Calu3 (cell line): ENCODE measurements at regions not wholly inside any gene's neighbourhood (a gene's known extent, or its start where the extent isn't known, plus 50 kb on each side); places are given as distances from the start of the nearest gene placed in this dataset.
"Not testable (repeated sequence)": the region's sequence is repeated elsewhere in the genome, so short reads cannot be mapped to it uniquely, and the experiment has no call there.

ENCODE experiments used
- BruUV-seq: library from RNA; stranded (reverse); fragments of 400-500 nt; replicated peaks from 2 replicates; lab custom pipeline; 2021; lab: Mats Ljungman, UMichigan
- CTCF ChIA-PET: fragments of 300-600 bp; sonication (Branson Sonifier 250); formaldehyde crosslinking; loops from one replicate; lab custom pipeline; 2022; ENCODE audit warnings: antibody characterized with exemption; lab: Charles Lee
- DNase-seq: peaks from one replicate; pipeline ENCODE4 v3.0.0; 2022
- H3K27ac Mint-ChIP-seq: one replicate; pipeline ENCODE4 v1.8.0; 2022; ENCODE audit warnings: mixed read lengths; ENCODE audit not compliant: unreplicated experiment
- H3K27me3 Mint-ChIP-seq: one replicate; pipeline ENCODE4 v1.8.0; 2022; ENCODE audit warnings: mixed read lengths; ENCODE audit not compliant: unreplicated experiment
- H3K36me3 Mint-ChIP-seq: one replicate; pipeline ENCODE4 v1.8.0; 2022; ENCODE audit warnings: mild to moderate bottlenecking, moderate library complexity, mixed read lengths; ENCODE audit not compliant: insufficient read depth, unreplicated experiment
- H3K4me1 Mint-ChIP-seq: one replicate; pipeline ENCODE4 v1.8.0; 2022; ENCODE audit warnings: mild to moderate bottlenecking, low read depth, mixed read lengths; ENCODE audit not compliant: unreplicated experiment
- H3K4me3 Mint-ChIP-seq: one replicate; pipeline ENCODE4 v1.8.0; 2022; ENCODE audit warnings: mild to moderate bottlenecking, low read depth, moderate library complexity, mixed read lengths; ENCODE audit not compliant: unreplicated experiment
- H3K9me3 Mint-ChIP-seq: one replicate; pipeline ENCODE4 v1.8.0; 2022; ENCODE audit warnings: low read depth, mixed read lengths; ENCODE audit not compliant: unreplicated experiment
- CTCF ChIP-seq: fragments of 200-600 bp; IDR thresholded peaks from one replicate; pipeline ENCODE4 v1.8.0; 2022; ENCODE audit warnings: antibody characterized with exemption; ENCODE audit not compliant: unreplicated experiment
- intact Hi-C: fragments of 100-400 bp; cut with micrococcal nuclease; formaldehyde crosslinking; loops from one replicate; pipeline ENCODE4 v1.10.0; 2022; ENCODE audit not compliant: unreplicated experiment

- no peak for TF ChIP-seq CTCF
- no peak for DNase-seq
- CTCF ChIA-PET: no interaction called here
- intact Hi-C loops: no loop called here
- H3K27ac Mint-ChIP-seq: no peak overlapping the region
- no peaks in the 10 kb centered on the region for H3K27me3 Mint-ChIP-seq
- no peak overlapping the region for H3K4me3 Mint-ChIP-seq
- peaks cover 2% of the 10 kb centered on the region for H3K9me3 Mint-ChIP-seq
- H3K4me1 Mint-ChIP-seq: no peaks in the 10 kb centered on the region
- no peaks in the 10 kb centered on the region for H3K36me3 Mint-ChIP-seq
- no TSS peak for BruUV-seq
These were observed 203.7 kb upstream of the KIF2B start for GRCh38 chr17:53619025-53619424.

GRCh38 chr17:53608208-53608607 lies 214.5 kb upstream of the KIF2B start:
- H3K4me3 Mint-ChIP-seq, DNase-seq, H3K36me3 Mint-ChIP-seq, CTCF ChIA-PET, H3K27me3 Mint-ChIP-seq, intact Hi-C loops, H3K27ac Mint-ChIP-seq, H3K9me3 Mint-ChIP-seq, H3K4me1 Mint-ChIP-seq, BruUV-seq: not testable (repeated sequence)

- TF ChIP-seq CTCF: no peak
- no peaks in the 10 kb centered on the region for H3K4me1 Mint-ChIP-seq
- no peaks in the 10 kb centered on the region for H3K27me3 Mint-ChIP-seq
- peaks cover 4% of the 10 kb centered on the region for H3K9me3 Mint-ChIP-seq
- no peaks in the 10 kb centered on the region for H3K36me3 Mint-ChIP-seq
- CTCF ChIA-PET: no interaction called here
- H3K27ac Mint-ChIP-seq: no peak overlapping the region
- H3K4me3 Mint-ChIP-seq: no peak overlapping the region
- DNase-seq: no peak
- intact Hi-C loops: no loop called here
- BruUV-seq: no TSS peak
These were observed 215.3 kb upstream of the KIF2B start for GRCh38 chr17:53607475-53607874.

GRCh38 chr17:53588317-53588716 lies 234.4 kb upstream of the KIF2B start:
- no peak for TF ChIP-seq CTCF
- intact Hi-C loops: no loop called here
- Mint-ChIP-seq H3K27ac (no peak overlapping the region), H3K36me3 (no peaks in the 10 kb centered on the region), H3K4me3 (no peak overlapping the region), H3K27me3 (no peaks in the 10 kb centered on the region), H3K4me1 (no peaks in the 10 kb centered on the region), H3K9me3 (peaks cover 4% of the 10 kb centered on the region)
- no TSS peak for BruUV-seq
- no peak for DNase-seq
- CTCF ChIA-PET: no interaction called here

- no peak for DNase-seq
- Mint-ChIP-seq H3K27me3 (no peaks in the 10 kb centered on the region), H3K4me3 (no peak overlapping the region), H3K27ac (no peak overlapping the region), H3K36me3 (no peaks in the 10 kb centered on the region), H3K4me1 (peaks cover 17% of the 10 kb centered on the region), H3K9me3 (no peaks in the 10 kb centered on the region)
- intact Hi-C loops: no loop called here
- TF ChIP-seq CTCF: no peak
- BruUV-seq: no TSS peak
- CTCF ChIA-PET: no interaction called here
These were observed 248.7 kb upstream of the KIF2B start for GRCh38 chr17:53574038-53574437.
